Right forelimb (tissue), 1 donor: ENCODE measurements at regions not wholly inside any gene's neighbourhood (a gene's known extent, or its start where the extent isn't known, plus 50 kb on each side); places are given as distances from the start of the nearest gene placed in this dataset.
"Not testable (repeated sequence)": the region's sequence is repeated elsewhere in the genome, so short reads cannot be mapped to it uniquely, and the experiment has no call there.

Source experiments
- DNase-seq: peaks from one replicate; pipeline ENCODE4 v3.0.0-alpha.2; 2018

- no peak for DNase-seq
These were observed 297.5 kb upstream of the PRKD1 start for GRCh38 chr14:30225176-30225575.

- no peak for DNase-seq
These were observed 299.8 kb upstream of the PRKD1 start for GRCh38 chr14:30227436-30227835.

GRCh38 chr14:30227876-30228275 is 300.2 kb upstream of the PRKD1 start:
- no peak for DNase-seq

GRCh38 chr14:30230719-30231118 is 303.1 kb upstream of the PRKD1 start:
- DNase-seq = no peak

- DNase-seq = no peak
These were observed 307.3 kb upstream of the PRKD1 start for GRCh38 chr14:30234966-30235365.

- no peak for DNase-seq
These were observed 307.8 kb upstream of the PRKD1 start for GRCh38 chr14:30235485-30235884.

- DNase-seq = no peak
These were observed 311.3 kb upstream of the PRKD1 start for GRCh38 chr14:30238936-30239335.

- DNase-seq = no peak
These were observed 312.4 kb upstream of the PRKD1 start for GRCh38 chr14:30240018-30240417.

- no peak for DNase-seq
These were observed 313.0 kb upstream of the PRKD1 start for GRCh38 chr14:30240685-30241084.

- DNase-seq = no peak
These were observed 315.1 kb upstream of the PRKD1 start for GRCh38 chr14:30242744-30243143.

GRCh38 chr14:30243207-30243606 is 315.6 kb upstream of the PRKD1 start:
- DNase-seq = no peak

- no peak for DNase-seq
These were observed 315.2 kb upstream of the G2E3 start for GRCh38 chr14:30243805-30244204.

- not testable (repeated sequence) for DNase-seq
These were observed 314.6 kb upstream of the G2E3 start for GRCh38 chr14:30244348-30244747.

- no peak for DNase-seq
These were observed 307.9 kb upstream of the G2E3 start for GRCh38 chr14:30251017-30251416.

- DNase-seq = no peak
These were observed 307.3 kb upstream of the G2E3 start for GRCh38 chr14:30251557-30252100.

GRCh38 chr14:30252151-30252550 is 306.8 kb upstream of the G2E3 start:
- DNase-seq = no peak

- no peak for DNase-seq
These were observed 305.9 kb upstream of the G2E3 start for GRCh38 chr14:30252783-30253674.

GRCh38 chr14:30256627-30257026 is 302.3 kb upstream of the G2E3 start:
- DNase-seq = no peak

GRCh38 chr14:30257946-30258661 is 300.9 kb upstream of the G2E3 start:
- DNase-seq = no peak

- no peak for DNase-seq
These were observed 297.9 kb upstream of the G2E3 start for GRCh38 chr14:30260833-30261607.

GRCh38 chr14:30264161-30264560 is 294.8 kb upstream of the G2E3 start:
- no peak for DNase-seq

GRCh38 chr14:30266290-30266689 is 292.7 kb upstream of the G2E3 start:
- no peak for DNase-seq

- DNase-seq = no peak
These were observed 291.8 kb upstream of the G2E3 start for GRCh38 chr14:30267141-30267540.
